Esophagus squamous epithelium (tissue), 4 donors: ENCODE measurements at regions not wholly inside any gene's neighbourhood (a gene's known extent, or its start where the extent isn't known, plus 50 kb on each side); places are given as distances from the start of the nearest gene placed in this dataset.

Source experiments
- POLR2A ChIP-seq, 4 donors: fragments of 450-650 bp; IDR thresholded peaks; one replicate each; pipeline ENCODE4 v1.6.1; 2017; ENCODE audit warnings: antibody characterized with exemption in 4 of 4, mild to moderate bottlenecking in 4 of 4, moderate library complexity in 3 of 4
- TF ChIP-seq, protein P1 (sequence below), 6 experiments: fragments of 450-650 bp in 4 of 6; fragments of 200-600 bp in 2 of 6; sonication (generic) in 2 of 6; IDR thresholded peaks; one replicate each; pipeline ENCODE4 v1.5.1; 2016 to 2019; ENCODE audit warnings: antibody characterized with exemption in 6 of 6, mild to moderate bottlenecking in 4 of 6, moderate library complexity in 4 of 6

DNA sequence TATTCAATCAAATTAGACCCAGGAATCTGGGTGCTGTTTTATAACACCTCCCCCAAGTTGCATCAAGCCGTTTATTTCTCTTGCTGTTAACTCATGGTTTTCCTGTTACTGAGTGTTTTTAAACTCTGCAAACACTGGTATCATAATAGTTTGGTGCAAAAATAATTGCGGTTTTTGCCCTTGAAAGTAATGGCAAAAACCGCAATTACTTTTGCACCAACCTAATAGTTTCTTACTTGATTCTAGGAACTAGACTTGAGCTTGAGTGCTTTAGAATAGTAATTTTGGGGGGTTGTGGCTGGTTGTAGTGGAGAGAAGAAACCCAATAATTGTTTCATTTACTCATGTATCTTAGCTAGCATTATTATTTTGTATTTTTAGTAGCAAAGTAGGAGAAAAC is 156.6 kb downstream of the FHIP1A start:
- TF ChIP-seq, protein P1, sequence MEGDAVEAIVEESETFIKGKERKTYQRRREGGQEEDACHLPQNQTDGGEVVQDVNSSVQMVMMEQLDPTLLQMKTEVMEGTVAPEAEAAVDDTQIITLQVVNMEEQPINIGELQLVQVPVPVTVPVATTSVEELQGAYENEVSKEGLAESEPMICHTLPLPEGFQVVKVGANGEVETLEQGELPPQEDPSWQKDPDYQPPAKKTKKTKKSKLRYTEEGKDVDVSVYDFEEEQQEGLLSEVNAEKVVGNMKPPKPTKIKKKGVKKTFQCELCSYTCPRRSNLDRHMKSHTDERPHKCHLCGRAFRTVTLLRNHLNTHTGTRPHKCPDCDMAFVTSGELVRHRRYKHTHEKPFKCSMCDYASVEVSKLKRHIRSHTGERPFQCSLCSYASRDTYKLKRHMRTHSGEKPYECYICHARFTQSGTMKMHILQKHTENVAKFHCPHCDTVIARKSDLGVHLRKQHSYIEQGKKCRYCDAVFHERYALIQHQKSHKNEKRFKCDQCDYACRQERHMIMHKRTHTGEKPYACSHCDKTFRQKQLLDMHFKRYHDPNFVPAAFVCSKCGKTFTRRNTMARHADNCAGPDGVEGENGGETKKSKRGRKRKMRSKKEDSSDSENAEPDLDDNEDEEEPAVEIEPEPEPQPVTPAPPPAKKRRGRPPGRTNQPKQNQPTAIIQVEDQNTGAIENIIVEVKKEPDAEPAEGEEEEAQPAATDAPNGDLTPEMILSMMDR (IDR thresholded peaks at IDR 0.05), result no peak
- no peak for TF ChIP-seq POLR2A (IDR thresholded peaks at IDR 0.05)
